ENCODE measurements at regions not wholly inside any gene's neighbourhood (a gene's known extent, or its start where the extent isn't known, plus 50 kb on each side); places are given as distances from the start of the nearest gene placed in this dataset.

DNA sequence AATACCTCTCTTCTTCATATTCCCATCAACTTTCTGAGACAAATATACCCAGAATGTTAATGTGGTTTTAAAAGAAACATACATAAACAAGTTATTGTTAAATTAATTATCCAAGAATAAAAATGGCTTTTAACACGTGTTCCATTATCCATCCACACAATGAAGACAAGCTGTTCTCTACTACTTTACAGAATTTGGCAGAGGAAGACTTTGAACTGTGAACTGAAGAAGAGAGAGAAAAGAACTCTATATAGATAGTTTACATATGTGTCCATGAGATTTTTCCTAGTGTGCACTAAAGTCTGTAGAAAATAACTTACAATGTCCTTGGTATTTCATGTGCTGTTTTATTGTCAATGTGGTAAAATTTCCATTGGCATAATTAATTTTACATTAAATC is 207.0 kb upstream of the COL3A1 start:
- TF ChIP-seq, protein P1, sequence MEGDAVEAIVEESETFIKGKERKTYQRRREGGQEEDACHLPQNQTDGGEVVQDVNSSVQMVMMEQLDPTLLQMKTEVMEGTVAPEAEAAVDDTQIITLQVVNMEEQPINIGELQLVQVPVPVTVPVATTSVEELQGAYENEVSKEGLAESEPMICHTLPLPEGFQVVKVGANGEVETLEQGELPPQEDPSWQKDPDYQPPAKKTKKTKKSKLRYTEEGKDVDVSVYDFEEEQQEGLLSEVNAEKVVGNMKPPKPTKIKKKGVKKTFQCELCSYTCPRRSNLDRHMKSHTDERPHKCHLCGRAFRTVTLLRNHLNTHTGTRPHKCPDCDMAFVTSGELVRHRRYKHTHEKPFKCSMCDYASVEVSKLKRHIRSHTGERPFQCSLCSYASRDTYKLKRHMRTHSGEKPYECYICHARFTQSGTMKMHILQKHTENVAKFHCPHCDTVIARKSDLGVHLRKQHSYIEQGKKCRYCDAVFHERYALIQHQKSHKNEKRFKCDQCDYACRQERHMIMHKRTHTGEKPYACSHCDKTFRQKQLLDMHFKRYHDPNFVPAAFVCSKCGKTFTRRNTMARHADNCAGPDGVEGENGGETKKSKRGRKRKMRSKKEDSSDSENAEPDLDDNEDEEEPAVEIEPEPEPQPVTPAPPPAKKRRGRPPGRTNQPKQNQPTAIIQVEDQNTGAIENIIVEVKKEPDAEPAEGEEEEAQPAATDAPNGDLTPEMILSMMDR (IDR thresholded peaks at IDR 0.05), result no peak
- TF ChIP-seq POLR2A (IDR thresholded peaks at IDR 0.05), result no peak

Measured in Peyer's patch (tissue), 4 donors.